ENCODE measurements at regions not wholly inside any gene's neighbourhood (a gene's known extent, or its start where the extent isn't known, plus 50 kb on each side); places are given as distances from the start of the nearest gene placed in this dataset.

DNA sequence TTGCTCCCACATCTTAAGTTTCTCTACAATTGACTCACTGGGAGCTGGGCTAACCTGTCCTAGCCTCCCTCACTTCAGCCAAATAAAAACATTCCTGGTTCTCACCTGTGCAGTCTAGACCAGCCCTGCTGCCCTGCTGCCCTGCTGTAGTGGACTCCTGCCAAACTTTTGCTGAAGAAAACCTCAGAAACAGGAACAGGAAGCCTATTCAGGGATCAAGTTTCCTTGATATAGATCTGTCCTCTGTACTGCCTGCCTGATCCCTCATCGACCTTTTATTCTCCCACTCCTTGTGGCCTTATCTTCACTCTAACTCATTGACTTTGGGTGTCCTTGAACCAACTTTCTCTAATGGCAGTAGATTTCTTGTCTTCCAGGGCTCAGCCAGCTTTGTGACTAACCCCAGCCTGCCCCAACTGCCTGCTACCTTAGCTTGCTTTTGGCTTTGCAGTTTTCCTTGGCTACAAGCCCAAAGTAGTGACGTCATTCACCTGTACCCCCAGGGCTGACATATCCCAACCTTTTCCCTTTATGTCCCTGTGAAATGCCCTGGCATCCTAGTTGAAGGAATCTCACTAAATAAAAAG lies 234.8 kb downstream of the DUSP6 start:
- Histone ChIP-seq H3K4me2 (ENCODE audit: insufficient read depth, low read length, poor library complexity, severe bottlenecking) (no peak overlapping the region), H2BK15ac (ENCODE audit: low read length) (no peak overlapping the region), H4K8ac (ENCODE audit: low read depth, low read length) (no peak overlapping the region), H2AK5ac (ENCODE audit: low read depth, low read length) (no peak overlapping the region), H3K36me3 (replicated peaks in 1 of 2; ENCODE audit: control insufficient read depth in 2 of 2, insufficient read depth in 2 of 2, low read length in 2 of 2) (no peaks in the 10 kb centered on the region), H2BK12ac (ENCODE audit: low read length) (no peak overlapping the region), H3K18ac (ENCODE audit: low read length) (no peak overlapping the region), H2AFZ (ENCODE audit: low read length) (peak overlapping the region; percentile 56), H3K14ac (ENCODE audit: low read length) (no peak overlapping the region), H3K23ac (ENCODE audit: low read depth, low read length, poor library complexity) (no peak overlapping the region), H3K4me1 (ENCODE audit: control insufficient read depth in 2 of 2, insufficient read depth in 1 of 2, low read depth in 1 of 2, low read length in 2 of 2) (peaks cover 0 to 3% of the 10 kb centered on the region in 2 donors), H3K27me3 (ENCODE audit: control insufficient read depth in 3 of 3, insufficient read depth in 3 of 3, low read depth in 1 of 3, low read length in 3 of 3) (no peaks in the 10 kb centered on the region), H3K4me3 (ENCODE audit: low read length in 2 of 2) (no peak overlapping the region), H3K27ac (replicated peaks; ENCODE audit: low read length) (no peak overlapping the region), H3K9me3 (replicated peaks in 1 of 2; ENCODE audit: control insufficient read depth in 2 of 2, insufficient read depth in 1 of 2, low read depth in 1 of 2, low read length in 2 of 2) (no peaks in the 10 kb centered on the region), H3K4ac (ENCODE audit: low read length) (no peak overlapping the region), H3K9ac (ENCODE audit: low read depth, low read length, poor library complexity) (no peak overlapping the region), H3K79me1 (ENCODE audit: low read depth, low read length) (no peaks in the 10 kb centered on the region), H4K91ac (ENCODE audit: low read depth, low read length, poor library complexity) (no peak overlapping the region), H2BK120ac (ENCODE audit: low read depth, low read length) (no peak overlapping the region), H2BK5ac (ENCODE audit: low read length) (no peak overlapping the region)
- DNase-seq (ENCODE audit: low spot score): no peak
- no CpG with 5 or more reads among the region's 2 CpGs for WGBS, 2 donors (ENCODE audit: extremely low coverage in 2 of 2, insufficient read length in 2 of 2, insufficient replicate concordance in 1 of 2)

DNA sequence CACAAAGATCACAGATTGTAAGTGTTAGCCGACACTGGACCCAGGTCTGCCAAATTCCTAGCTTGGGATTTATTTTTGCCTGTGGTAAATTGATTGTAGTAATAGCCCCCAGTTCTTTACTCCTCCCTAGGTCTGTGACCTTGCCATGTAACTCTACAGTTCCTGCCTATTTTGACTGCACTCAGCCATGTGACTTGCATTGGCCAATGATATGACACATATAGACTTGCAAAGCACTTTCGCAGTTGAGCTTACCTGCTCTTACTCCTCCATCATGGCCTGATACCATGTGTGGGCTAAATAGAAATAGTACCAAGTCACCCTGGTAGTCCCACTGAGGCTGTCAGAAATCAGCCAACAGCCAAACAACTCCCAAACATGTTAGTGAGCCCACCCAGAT lies 240.3 kb downstream of the DUSP6 start:
- no peak for DNase-seq (ENCODE audit: low spot score)
- H2BK12ac ChIP-seq (ENCODE audit: low read length): no peak overlapping the region

DNA sequence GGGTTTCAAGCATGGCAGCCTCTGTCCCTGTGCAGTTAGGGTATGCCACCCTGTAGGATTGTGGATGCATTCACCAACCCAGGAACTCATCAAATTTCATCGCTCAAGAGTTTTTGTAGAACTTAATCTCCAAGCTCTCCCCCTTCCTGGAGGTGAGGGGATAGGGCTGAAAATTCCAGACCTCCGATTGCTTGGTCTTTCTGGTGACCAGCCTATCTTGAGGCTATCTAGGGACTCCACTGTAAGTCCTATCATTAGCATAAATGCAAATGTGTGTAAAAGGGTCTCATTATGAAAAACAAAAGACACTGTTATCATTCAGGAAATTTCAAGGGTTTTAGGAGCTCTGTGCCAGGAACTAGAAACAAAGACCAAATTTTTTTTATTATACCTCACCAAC lies 244.0 kb downstream of the DUSP6 start:
- H3K4me3 ChIP-seq (ENCODE audit: low read length in 2 of 2): no peak overlapping the region
- no peak overlapping the region for H4K91ac ChIP-seq (ENCODE audit: low read depth, low read length, poor library complexity)
- H3K23ac ChIP-seq (ENCODE audit: low read depth, low read length, poor library complexity): no peak overlapping the region
- peaks cover 0 to 2% of the 10 kb centered on the region in 2 donors for H3K4me1 ChIP-seq (ENCODE audit: control insufficient read depth in 2 of 2, insufficient read depth in 1 of 2, low read depth in 1 of 2, low read length in 2 of 2)
- no peak overlapping the region for H4K8ac ChIP-seq (ENCODE audit: low read depth, low read length)
- H3K27me3 ChIP-seq (ENCODE audit: control insufficient read depth in 3 of 3, insufficient read depth in 3 of 3, low read depth in 1 of 3, low read length in 3 of 3): no peaks in the 10 kb centered on the region
- no peak overlapping the region for H3K18ac ChIP-seq (ENCODE audit: low read length)
- H3K14ac ChIP-seq (ENCODE audit: low read length): no peak overlapping the region
- no peak overlapping the region for H2AFZ ChIP-seq (ENCODE audit: low read length)
- no peak overlapping the region for H2BK5ac ChIP-seq (ENCODE audit: low read length)
- H3K4ac ChIP-seq (ENCODE audit: low read length): no peak overlapping the region
- no peak overlapping the region for H2BK12ac ChIP-seq (ENCODE audit: low read length)
- no peak overlapping the region for H3K4me2 ChIP-seq (ENCODE audit: insufficient read depth, low read length, poor library complexity, severe bottlenecking)
- H2BK120ac ChIP-seq (ENCODE audit: low read depth, low read length): no peak overlapping the region
- no peaks in the 10 kb centered on the region for H3K79me1 ChIP-seq (ENCODE audit: low read depth, low read length)
- no peak overlapping the region for H2BK15ac ChIP-seq (ENCODE audit: low read length)
- no peak overlapping the region for H3K9ac ChIP-seq (ENCODE audit: low read depth, low read length, poor library complexity)
- H3K9me3 ChIP-seq (replicated peaks in 1 of 2; ENCODE audit: control insufficient read depth in 2 of 2, insufficient read depth in 1 of 2, low read depth in 1 of 2, low read length in 2 of 2): no peaks in the 10 kb centered on the region
- no peaks in the 10 kb centered on the region for H3K36me3 ChIP-seq (replicated peaks in 1 of 2; ENCODE audit: control insufficient read depth in 2 of 2, insufficient read depth in 2 of 2, low read length in 2 of 2)
- DNase-seq (ENCODE audit: low spot score): no peak
- H3K27ac ChIP-seq (replicated peaks; ENCODE audit: low read length): no peak overlapping the region
- no peak overlapping the region for H2AK5ac ChIP-seq (ENCODE audit: low read depth, low read length)
- no CpG with 5 or more reads among the region's 2 CpGs for WGBS, 2 donors (ENCODE audit: extremely low coverage in 2 of 2, insufficient read length in 2 of 2, insufficient replicate concordance in 1 of 2)

More for the DNA sequence above, 240.3 kb downstream of the DUSP6 start:
- H2BK5ac ChIP-seq (ENCODE audit: low read length): no peak overlapping the region
- no peaks in the 10 kb centered on the region for H3K27me3 ChIP-seq (ENCODE audit: control insufficient read depth in 3 of 3, insufficient read depth in 3 of 3, low read depth in 1 of 3, low read length in 3 of 3)
- H4K8ac ChIP-seq (ENCODE audit: low read depth, low read length): no peak overlapping the region
- H3K4me3 ChIP-seq (ENCODE audit: low read length in 2 of 2): no peak overlapping the region
- no peak overlapping the region for H3K18ac ChIP-seq (ENCODE audit: low read length)
- no peak overlapping the region for H3K4me2 ChIP-seq (ENCODE audit: insufficient read depth, low read length, poor library complexity, severe bottlenecking)
- H3K36me3 ChIP-seq (replicated peaks in 1 of 2; ENCODE audit: control insufficient read depth in 2 of 2, insufficient read depth in 2 of 2, low read length in 2 of 2): no peaks in the 10 kb centered on the region
- H2AFZ ChIP-seq (ENCODE audit: low read length): no peak overlapping the region
- H3K9ac ChIP-seq (ENCODE audit: low read depth, low read length, poor library complexity): no peak overlapping the region
- no peaks in the 10 kb centered on the region for H3K9me3 ChIP-seq (replicated peaks in 1 of 2; ENCODE audit: control insufficient read depth in 2 of 2, insufficient read depth in 1 of 2, low read depth in 1 of 2, low read length in 2 of 2)
- no peak overlapping the region for H2AK5ac ChIP-seq (ENCODE audit: low read depth, low read length)
- no peaks in the 10 kb centered on the region for H3K4me1 ChIP-seq (ENCODE audit: control insufficient read depth in 2 of 2, insufficient read depth in 1 of 2, low read depth in 1 of 2, low read length in 2 of 2)
- H3K27ac ChIP-seq (replicated peaks; ENCODE audit: low read length): no peak overlapping the region
- no peak overlapping the region for H4K91ac ChIP-seq (ENCODE audit: low read depth, low read length, poor library complexity)
- H3K14ac ChIP-seq (ENCODE audit: low read length): no peak overlapping the region
- H2BK120ac ChIP-seq (ENCODE audit: low read depth, low read length): no peak overlapping the region
- H3K4ac ChIP-seq (ENCODE audit: low read length): no peak overlapping the region
- no peaks in the 10 kb centered on the region for H3K79me1 ChIP-seq (ENCODE audit: low read depth, low read length)
- H2BK15ac ChIP-seq (ENCODE audit: low read length): no peak overlapping the region
- no CpG with 5 or more reads among the region's 2 CpGs for WGBS, 2 donors (ENCODE audit: extremely low coverage in 2 of 2, insufficient read length in 2 of 2, insufficient replicate concordance in 1 of 2)
- H3K23ac ChIP-seq (ENCODE audit: low read depth, low read length, poor library complexity): no peak overlapping the region

DNA sequence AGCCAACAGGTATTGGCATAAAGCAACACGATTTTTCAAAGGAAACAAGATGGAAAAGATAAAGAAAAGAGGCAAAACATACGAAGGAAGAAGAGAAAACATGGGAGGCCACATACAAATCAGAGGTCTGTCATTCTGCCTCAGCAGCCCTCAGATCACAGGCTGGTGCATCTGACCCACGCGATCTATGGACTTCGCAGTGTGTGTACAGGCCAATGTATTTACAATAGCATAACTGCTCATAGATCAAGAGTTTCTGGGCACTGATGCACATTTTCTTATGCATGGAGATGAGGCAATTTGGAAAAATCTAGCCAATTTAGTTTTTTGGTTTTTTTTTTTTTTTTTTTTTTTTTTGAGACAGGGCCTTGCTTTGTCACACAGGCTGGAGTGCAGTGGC lies 245.4 kb downstream of the DUSP6 start:
- H3K18ac ChIP-seq (ENCODE audit: low read length): no peak overlapping the region
- H3K9ac ChIP-seq (ENCODE audit: low read depth, low read length, poor library complexity): no peak overlapping the region
- H2BK15ac ChIP-seq (ENCODE audit: low read length): no peak overlapping the region
- H2AFZ ChIP-seq (ENCODE audit: low read length): peak overlapping the region; percentile 24
- H3K4ac ChIP-seq (ENCODE audit: low read length): no peak overlapping the region
- H2BK120ac ChIP-seq (ENCODE audit: low read depth, low read length): no peak overlapping the region
- H2BK5ac ChIP-seq (ENCODE audit: low read length): no peak overlapping the region
- no peak overlapping the region for H4K8ac ChIP-seq (ENCODE audit: low read depth, low read length)
- no peak overlapping the region for H3K4me2 ChIP-seq (ENCODE audit: insufficient read depth, low read length, poor library complexity, severe bottlenecking)
- H3K36me3 ChIP-seq (replicated peaks in 1 of 2; ENCODE audit: control insufficient read depth in 2 of 2, insufficient read depth in 2 of 2, low read length in 2 of 2): no peaks in the 10 kb centered on the region
- H3K4me1 ChIP-seq (ENCODE audit: control insufficient read depth in 2 of 2, insufficient read depth in 1 of 2, low read depth in 1 of 2, low read length in 2 of 2): peaks cover 2 to 3% of the 10 kb centered on the region in 2 donors
- H3K27me3 ChIP-seq (ENCODE audit: control insufficient read depth in 3 of 3, insufficient read depth in 3 of 3, low read depth in 1 of 3, low read length in 3 of 3): no peaks in the 10 kb centered on the region
- H3K4me3 ChIP-seq (ENCODE audit: low read length in 2 of 2): no peak overlapping the region
- H3K14ac ChIP-seq (ENCODE audit: low read length): no peak overlapping the region
- no peaks in the 10 kb centered on the region for H3K9me3 ChIP-seq (replicated peaks in 1 of 2; ENCODE audit: control insufficient read depth in 2 of 2, insufficient read depth in 1 of 2, low read depth in 1 of 2, low read length in 2 of 2)
- WGBS, 2 donors (ENCODE audit: extremely low coverage in 2 of 2, insufficient read length in 2 of 2, insufficient replicate concordance in 1 of 2): no CpG with 5 or more reads among the region's 5 CpGs
- no peak overlapping the region for H2AK5ac ChIP-seq (ENCODE audit: low read depth, low read length)
- no peak for DNase-seq (ENCODE audit: low spot score)
- no peaks in the 10 kb centered on the region for H3K79me1 ChIP-seq (ENCODE audit: low read depth, low read length)
- no peak overlapping the region for H3K23ac ChIP-seq (ENCODE audit: low read depth, low read length, poor library complexity)
- no peak overlapping the region for H2BK12ac ChIP-seq (ENCODE audit: low read length)
- H4K91ac ChIP-seq (ENCODE audit: low read depth, low read length, poor library complexity): no peak overlapping the region
- no peak overlapping the region for H3K27ac ChIP-seq (replicated peaks; ENCODE audit: low read length)

Measured in neuronal stem cell (in vitro differentiated cells).